ENCODE measurements at regions not wholly inside any gene's neighbourhood (a gene's known extent, or its start where the extent isn't known, plus 50 kb on each side); places are given as distances from the start of the nearest gene placed in this dataset.

- no peak for DNase-seq
Measured at GRCh38 chr20:48292806-48293205, 507.5 kb upstream of the SULF2 start.

- DNase-seq = no peak
Measured at GRCh38 chr20:48291896-48292295, 506.6 kb upstream of the SULF2 start.

GRCh38 chr20:48288930-48289507 is 503.7 kb upstream of the SULF2 start:
- no peak for DNase-seq

DNA sequence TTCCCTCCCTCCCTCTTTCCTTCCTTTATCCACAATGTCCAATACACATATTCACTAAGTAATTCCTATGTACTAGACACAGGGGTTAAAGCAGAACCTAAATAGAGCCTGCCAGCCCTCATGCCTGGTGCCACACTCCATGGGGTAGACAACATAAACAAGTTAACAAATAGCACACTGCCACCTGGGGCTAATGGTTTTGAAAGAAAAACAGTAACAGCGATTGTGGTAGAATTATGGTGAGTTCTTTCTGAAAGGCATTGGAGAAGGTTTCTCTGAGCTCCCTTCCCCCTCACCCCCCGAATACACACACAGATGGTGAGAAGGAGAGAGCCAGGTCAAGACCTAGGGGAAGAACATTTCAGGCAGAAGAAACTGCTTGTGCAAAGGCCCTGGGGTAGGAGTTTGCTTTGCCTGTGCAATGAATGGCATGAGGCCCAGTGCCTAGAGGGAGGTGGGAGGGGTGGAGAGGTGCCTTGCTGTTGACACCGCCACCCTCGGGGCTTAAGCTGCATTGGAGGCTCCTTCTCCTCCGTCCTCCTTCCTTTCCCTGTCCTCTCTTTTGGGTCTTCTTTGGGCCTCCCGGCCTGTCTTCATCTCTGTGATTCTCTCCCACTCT is 502.4 kb upstream of the SULF2 start:
- no peak for DNase-seq

GRCh38 chr20:48287021-48287494 is 501.8 kb upstream of the SULF2 start:
- no peak for DNase-seq

DNA sequence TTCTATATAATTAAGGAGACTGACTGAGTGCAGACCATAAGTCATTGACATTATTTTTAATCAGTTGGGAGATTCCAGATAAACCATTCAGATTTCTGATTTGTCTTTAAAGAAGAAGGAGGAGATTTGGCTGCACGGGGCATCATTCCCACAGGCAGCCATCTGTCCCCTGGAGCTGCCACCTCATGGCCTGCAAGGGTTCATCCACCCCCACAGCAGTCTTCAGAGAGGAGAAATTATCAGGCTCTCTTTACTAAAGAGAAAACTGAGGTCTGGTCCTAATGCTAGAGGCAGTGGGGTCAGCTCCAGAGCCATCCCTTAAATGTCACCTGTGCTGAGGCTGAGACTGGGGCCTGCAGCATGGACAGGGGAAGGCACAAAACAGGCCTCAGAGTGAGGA is 501.3 kb upstream of the SULF2 start:
- DNase-seq = no peak

GRCh38 chr20:48285656-48286055 is 500.4 kb upstream of the SULF2 start:
- no peak for DNase-seq

DNA sequence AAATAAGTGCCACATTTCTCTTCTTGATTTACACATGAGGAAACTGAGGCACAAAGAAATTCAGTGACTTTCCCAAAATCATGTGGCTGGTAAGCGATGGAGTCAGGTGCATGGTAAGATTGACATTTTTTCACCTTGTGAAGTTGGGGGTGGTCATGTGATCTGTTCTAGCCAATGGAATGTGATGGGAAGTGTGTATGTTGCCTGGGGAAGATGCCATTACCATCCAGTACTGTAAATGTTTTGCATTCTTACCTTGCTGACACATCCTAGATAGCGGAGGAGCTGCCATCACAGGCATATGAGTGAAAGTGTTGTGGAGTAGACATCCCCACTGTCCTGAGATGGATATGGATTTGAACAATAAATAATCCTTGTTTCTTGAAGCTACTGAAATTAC is 499.6 kb upstream of the SULF2 start:
- DNase-seq = no peak

- DNase-seq = no peak
Measured at GRCh38 chr20:48284315-48284714, 499.0 kb upstream of the SULF2 start.

GRCh38 chr20:48283470-48284110 is 498.3 kb upstream of the SULF2 start:
- no peak for DNase-seq

DNA sequence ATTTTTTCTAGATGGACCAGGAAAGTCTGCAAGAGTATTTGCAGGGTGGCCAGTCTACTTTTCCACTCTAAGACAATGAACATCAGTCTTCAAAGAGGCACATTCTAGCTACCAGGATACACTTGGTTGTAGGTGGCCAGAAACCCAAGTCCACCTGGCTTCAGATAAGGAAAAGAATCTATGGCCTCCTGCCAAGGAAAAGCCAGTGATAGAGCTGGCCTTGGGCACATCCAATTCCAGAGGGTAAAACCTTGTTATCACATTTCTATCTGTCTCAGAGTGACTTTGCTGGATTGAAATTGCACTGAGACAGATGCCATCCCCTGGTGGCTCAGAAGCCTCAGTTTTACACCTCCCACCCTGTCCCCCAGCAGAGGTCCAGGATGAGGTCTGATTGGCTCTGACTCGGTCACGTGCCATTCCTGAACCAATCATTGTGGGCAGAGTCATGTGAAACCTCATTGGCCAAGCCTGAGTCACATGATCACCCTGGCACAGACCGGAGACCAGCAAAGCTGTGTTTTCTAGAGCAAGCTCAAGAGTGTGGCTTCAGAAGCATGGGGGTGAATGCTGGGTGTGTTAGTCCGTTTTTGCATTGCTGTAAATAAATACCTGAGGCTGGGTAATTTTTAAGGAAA is 497.4 kb upstream of the SULF2 start:
- DNase-seq = no peak

DNA sequence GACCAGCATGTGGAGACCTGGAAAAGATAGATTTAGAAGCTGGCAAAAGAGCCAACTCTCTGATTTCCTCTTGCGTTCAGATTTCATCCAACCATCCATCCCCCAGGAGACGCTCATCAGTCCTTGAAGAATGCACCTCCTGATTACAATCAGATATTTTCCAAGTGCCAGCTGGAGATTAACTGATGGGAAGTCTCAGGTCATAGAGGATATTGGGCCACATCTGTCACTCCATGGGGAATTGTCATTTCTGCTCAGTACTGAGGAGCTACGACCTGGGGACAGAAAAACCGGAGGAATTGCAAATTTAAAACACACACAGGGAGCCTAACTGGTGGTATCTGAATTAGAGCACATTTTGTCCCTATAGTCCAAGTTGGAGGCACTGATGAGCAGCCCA is 496.2 kb upstream of the SULF2 start:
- DNase-seq = no peak

DNA sequence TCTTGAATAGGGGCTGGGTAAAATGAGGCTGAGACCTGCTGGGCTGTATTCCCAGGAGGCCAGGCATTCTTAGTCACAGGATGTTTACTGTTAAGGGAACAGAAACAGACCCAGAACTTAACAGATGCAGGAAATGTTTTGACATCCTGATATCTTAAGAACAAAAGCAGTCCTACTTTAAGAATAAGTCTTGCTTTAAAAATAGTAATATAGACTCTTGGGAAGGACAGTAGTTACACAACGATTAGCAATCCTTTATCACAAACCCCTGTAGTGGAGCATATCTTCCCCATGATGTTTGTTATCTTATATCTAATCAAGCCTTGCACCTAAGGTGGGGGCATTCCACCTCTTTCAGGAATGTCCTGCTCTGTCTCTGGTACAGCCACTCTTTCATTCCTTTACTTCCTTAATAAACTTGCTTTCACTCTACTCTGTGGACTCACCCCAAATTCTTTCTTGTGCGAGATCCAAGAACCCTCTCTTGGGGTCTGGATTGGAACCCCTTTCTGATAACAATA is 493.7 kb upstream of the SULF2 start:
- no peak for DNase-seq

DNA sequence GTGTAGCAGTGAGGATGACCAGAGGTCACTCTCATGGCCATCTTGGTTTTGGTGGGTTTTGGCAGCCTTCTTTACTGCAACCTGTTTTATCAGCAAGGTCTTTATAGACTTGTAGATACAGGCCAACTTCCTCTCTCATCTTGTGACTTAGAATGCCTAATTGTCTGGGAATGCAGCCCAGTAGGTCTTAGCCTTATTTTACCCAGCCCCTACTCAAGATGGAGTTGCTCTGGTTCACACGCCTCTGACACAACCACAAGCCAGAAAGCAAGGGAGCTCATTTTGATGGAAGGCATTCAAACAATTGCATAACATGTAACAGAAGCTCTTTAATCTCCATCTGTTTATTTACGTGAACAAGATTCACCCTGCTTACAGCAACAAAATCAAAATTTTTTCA is 492.0 kb upstream of the SULF2 start:
- no peak for DNase-seq

DNA sequence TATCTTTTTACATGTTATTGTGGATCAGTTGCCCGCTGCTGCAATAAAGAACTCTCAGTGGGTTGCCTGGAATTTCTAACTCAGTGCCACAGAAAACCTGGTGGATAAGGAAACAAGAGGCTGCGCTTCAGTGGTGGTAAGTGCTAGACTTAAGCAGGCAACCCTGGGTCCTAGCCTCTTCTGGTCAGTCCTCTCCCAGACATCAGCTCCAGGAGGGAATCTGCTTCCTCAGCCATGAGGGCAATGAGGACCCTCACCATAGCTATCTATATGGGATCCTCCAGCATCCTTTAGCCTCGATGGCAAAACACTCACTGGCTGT is 490.7 kb upstream of the SULF2 start:
- no peak for DNase-seq

DNA sequence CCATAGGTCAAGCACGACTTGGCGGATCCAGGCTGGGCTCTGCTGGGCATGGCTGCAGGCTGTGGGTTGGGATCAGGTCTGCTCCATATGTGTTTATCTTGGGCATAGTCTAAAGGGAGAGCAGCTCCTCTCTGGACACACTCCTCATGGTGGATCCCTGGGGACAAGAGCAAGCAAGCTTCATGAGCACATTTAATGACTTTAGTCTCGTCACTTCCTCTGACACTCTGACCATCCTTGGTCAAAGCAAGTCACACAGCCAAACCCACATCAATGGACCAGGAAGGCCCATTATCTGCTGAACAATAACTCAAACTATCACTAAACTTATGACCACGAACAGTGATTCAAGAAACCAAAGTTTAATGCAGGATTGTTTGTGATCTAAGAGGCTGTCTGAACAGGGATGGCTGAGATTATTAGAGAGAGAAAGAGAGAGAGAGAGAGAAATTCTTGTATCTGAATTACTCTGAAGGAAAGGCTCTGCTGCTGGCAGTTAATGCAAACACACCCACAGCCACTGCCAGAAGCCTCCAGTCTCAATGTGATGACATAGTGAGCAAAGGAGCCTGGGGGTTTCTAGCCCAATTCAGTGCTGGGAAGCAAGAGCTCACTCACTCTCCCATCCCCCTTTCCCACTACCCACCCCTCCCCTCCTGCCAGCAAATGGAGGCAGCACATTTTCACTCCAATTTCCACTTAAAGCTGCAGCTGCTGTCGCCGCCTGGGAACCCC is 490.2 kb upstream of the SULF2 start:
- peak; percentile 89 for DNase-seq

DNA sequence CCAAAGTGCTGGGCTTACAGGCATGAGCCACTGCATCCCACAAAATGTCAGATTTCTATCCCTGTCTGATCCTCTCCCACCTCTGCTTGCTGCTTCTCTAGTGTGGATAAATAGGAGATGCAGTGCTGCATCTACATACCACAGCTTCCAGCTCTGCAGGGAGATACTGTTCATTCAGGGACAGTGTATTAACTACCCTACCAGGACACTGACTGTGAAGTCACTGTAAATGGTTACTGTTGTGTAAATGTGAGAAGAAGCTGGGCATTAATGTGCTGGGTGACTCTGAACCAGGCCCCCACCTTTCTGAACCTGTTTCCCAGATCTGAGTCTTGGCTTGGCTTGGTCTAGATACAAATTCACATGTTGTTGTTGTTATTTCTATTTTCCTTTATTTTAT is 488.6 kb upstream of the SULF2 start:
- no peak for DNase-seq

DNA sequence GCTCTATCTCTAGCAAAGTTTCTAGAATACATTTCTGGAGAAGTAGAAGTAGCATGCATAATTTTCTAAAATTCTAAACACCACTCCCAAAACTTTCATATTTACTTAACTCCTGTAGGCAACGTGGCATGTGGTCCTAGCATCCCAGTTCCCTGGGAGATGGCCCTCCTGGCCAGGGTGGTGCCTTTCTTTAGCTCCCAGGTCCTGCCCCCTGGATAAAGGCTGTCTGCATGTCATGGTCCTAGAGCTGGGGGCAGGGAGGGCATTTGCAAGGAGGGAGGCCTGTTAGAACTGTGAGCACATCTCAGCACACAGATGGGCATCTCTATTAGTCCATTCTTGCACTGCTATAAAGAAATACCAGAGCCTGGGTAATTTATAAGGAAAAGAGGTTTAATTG is 485.6 kb upstream of the SULF2 start:
- DNase-seq = no peak

DNA sequence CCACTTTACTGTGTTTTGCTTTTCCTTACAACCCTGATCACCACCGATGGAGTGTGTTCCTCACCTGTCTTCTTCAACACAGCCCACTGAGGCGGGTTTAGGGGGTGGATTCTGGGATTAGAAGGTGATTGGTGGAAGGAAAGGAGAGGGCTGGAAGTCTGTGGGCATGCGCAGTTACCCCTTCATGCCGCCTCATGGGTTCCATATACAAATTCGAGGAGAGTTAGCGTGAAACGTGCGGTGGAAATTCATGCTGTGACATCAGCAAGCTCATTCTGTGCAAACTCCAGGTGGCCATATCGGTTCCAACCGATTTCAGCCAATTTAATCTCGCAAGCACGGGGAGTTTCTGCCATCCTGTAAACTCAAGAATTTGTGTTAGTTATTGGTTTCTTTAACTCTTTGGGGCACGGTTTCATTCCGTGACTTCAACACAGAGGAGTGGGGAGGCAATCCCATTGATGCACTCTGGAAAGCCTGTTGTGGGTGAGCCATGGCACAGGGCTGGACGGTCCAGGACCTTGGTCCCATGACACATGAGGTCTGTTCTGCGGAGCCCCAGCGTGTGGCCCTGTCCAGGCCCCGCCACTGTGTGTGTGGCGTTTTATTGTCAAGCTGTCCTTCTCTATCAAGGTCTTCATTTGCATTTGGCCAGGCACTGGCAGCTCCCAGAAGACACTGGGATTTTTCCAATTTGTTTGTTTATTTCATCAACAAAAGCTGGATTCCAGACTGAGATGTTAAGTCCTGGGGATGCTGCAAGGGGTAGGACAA is 482.8 kb upstream of the SULF2 start:
- DNase-seq = no peak

GRCh38 chr20:48266571-48266970 is 481.3 kb upstream of the SULF2 start:
- no peak for DNase-seq

DNA sequence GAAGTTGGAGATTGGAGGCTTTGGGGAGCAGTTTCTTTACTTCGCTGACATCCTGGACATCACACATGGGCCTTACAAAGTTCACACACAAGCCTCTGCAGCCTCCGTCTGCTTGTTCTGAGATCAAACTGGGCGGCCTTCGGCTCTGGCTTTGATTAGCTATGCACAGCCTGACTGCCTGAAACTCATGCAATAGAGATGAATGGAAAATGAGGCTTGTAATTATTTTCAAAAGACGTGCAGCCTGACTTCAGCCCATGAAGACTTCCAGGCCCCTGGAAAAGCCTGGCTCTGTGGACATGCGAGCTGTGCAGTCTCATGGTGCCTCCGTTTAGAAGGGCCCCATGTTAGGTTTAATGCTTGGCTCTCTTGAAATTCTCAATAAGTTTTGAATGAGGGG is 480.5 kb upstream of the SULF2 start:
- no peak for DNase-seq

GRCh38 chr20:48262955-48263354 is 477.7 kb upstream of the SULF2 start:
- no peak for DNase-seq

DNA sequence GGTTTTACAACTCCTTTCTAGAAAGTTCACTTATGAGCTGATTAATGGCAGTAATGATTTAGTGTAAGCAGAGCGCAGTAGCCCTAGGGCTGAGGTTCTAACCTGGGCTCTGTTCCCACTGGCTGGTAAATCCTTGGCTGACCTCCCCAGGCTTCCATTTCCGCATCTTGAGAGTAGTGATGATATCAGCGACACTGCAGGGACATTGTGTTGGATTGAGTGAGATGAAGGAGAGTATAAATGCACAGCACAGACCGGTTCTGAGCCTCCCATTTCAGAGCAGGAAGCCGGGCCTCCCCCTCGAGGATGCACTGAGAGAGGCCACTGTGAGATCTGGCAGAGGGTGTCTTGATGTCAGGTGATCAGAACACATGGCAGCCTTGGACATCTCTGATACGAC is 477.2 kb upstream of the SULF2 start:
- DNase-seq = no peak

Measured in NCI-H345 (cell line).